GM04504 (cell line): ENCODE measurements at regions not wholly inside any gene's neighbourhood (a gene's known extent, or its start where the extent isn't known, plus 50 kb on each side); places are given as distances from the start of the nearest gene placed in this dataset.

Source experiments
- DNase-seq: peaks from one replicate; pipeline ENCODE4 v3.0.0-alpha.2; 2012; ENCODE audit warnings: low read depth

- DNase-seq: no peak
These were observed 163.6 kb downstream of the TNFSF18 start for GRCh38 chr1:172887162-172887561.

DNA sequence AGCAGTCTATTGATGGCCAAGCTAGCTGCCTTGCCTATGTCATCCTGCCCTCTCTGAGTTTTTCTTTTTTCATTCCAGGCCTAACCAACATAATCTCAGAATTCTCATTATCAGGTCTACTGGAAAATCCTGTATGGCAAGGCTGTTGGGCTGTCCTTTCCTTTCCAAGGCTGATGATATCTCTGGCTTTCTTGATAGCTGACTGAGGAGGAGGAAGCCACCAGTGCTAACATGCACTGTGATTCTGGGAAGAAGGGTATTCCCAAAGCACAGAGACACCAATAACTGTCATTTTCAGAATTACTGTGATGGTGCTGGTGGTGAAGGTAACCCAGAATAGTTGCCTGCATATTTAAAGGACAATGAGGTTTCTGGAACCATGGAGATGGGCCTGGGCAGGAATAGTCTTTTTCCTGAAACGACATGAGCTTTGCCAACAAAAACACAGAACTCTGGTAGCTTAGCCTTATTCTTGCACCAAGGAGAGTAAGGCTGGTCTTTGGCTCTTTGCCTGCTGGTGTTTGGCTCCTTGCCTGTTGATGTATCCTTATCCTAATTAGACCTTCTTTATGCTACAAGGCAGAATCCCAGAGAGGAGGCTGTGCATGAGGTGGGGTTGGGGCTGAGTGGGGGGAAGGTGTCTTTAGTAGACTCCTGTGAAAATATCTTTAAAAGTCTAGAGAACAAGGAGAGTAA, 157.4 kb downstream of the TNFSF18 start:
- no peak for DNase-seq

GRCh38 chr1:172894349-172895049, 156.2 kb downstream of the TNFSF18 start:
- DNase-seq: no peak

DNA sequence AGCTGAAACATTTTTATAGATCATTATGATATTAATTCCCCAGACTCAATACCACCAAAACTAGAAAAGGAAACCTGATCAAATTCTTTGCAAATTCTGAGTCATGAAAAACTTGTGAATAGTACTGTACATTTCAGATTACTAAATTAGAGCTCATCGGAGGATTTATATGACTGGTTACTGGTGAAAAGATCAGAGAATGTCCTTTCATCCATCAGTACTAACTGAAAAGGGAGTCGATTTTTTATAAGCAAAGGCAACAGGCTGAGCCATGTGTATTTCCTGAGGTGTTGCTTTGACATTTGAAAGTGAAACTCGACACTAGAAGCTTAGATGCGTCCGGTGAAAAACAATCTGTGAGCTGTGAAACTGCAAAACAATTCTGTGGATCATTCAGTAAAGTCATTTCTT, 155.7 kb downstream of the TNFSF18 start:
- DNase-seq: no peak

DNA sequence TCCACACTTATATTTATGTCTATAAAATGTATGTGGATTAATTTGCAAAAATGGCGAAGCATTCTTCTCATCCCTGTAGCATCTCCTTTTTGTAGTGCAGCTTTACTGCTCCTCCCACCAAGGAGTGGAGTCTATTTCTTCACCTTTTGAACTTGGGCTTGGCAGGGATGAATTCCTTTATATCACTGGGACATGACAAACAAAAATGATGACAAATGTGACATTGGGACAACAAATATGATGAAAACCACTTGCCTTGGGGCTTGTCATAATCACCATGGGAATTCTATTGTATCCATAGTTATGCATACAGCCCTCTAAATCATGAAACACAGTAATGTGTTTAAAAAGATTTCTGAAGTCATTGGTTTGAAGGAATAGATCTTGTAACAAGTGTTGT, 155.0 kb downstream of the TNFSF18 start:
- no peak for DNase-seq

GRCh38 chr1:172897738-172898137, 153.0 kb downstream of the TNFSF18 start:
- DNase-seq: no peak

DNA sequence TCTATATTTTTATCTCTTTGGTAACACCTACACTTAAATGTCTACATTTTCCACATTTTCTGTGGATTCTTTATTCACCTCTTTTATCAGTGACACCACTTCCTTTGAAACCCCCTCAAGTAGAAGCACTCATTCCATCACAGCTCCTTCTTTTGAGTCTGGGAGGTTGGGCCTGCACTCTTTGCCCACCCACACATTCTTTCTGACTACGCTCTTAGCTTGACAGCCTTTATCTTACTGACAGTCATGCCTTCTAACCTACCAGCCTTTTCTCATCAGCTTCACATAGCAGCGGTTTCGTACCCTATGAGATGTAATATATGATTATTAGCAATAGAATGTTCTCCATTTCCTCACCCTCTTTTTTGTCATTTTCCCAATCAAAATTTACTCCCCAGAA, 151.9 kb downstream of the TNFSF18 start:
- no peak for DNase-seq

GRCh38 chr1:172900376-172900997, 150.3 kb downstream of the TNFSF18 start:
- no peak for DNase-seq

DNA sequence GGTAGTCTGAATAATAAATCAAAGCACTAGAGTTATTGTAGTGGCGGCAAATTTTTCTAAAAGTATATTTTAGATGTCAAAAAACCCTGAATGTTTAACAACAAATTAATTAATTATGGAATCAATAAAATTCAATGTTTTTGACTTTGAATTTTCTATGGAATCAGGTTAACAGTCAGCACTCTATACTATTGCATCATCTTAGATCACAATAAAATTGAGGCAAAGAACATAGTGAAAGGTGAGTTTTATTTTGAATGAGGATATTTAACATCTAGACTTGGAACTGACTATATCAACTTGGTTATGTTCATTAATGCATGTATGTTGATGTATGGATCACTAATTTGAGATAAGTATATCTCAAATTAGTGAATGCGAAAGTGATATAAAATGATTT, 148.5 kb downstream of the TNFSF18 start:
- no peak for DNase-seq

DNA sequence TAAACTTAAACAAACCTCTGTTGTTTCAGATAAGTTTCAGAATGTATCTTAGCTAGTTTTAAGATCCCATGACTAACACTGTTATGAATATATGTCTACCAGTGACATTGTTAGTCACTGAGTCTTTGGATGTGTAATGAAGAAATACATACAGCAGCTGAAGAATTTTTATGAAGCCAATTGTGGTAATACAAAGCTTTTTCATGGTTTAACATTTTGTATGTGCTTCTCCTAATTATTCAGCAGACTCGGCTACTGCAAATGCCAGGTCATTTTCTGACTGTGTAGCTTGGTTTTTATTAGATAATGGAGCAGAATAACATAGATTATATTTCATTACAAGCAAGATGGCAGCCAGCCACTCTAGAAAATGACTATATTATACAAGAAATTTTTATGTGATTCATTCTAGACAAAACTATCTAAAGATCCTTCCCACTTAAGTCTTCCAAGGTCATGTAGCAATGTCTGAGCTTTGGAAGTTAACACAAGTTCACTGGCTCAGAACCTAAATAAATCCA, 147.8 kb downstream of the TNFSF18 start:
- peak; percentile 73 for DNase-seq

GRCh38 chr1:172903581-172904220, 147.0 kb downstream of the TNFSF18 start:
- no peak for DNase-seq

GRCh38 chr1:172905452-172905851, 145.3 kb downstream of the TNFSF18 start:
- no peak for DNase-seq

DNA sequence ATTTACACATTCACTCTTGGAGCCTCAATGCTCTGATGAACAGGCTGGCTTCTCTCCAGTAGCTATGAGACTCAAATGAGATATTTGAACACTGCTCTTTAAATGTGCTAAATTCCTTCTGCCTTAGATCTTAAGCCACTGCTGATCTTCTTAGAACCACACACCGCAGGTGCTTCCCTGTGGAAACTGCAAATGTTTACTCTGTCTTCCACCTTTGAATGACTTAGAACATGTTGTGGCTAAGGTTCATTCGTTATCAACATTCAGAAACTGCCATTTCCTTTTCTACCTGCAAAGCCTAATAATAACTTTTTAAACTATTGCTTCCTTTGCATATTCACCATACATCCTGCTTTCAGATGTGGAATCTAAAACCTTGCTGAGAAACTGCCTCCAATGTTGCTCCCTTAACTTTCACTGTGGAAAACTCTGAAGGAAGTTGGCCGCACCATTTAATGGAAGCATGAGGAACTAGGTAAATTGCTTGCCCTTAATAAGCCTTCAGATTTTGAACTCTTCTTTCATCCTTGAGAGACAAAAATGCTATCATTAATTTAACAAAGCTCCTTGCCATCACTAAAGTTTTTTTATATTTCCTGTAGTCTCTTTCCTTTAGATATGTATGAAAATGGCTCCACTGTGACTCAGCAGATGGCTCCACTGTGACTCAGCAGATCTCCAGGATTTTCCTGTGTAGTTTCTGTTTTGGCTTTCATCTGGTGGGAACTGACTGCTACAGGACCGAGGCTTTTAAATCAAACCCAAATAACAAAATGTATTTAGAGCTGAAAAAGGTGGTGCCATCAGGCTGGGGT, 143.8 kb downstream of the TNFSF18 start:
- peak; percentile 78 for DNase-seq

- no peak for DNase-seq
These were observed 142.9 kb downstream of the TNFSF18 start for GRCh38 chr1:172907834-172908326.

DNA sequence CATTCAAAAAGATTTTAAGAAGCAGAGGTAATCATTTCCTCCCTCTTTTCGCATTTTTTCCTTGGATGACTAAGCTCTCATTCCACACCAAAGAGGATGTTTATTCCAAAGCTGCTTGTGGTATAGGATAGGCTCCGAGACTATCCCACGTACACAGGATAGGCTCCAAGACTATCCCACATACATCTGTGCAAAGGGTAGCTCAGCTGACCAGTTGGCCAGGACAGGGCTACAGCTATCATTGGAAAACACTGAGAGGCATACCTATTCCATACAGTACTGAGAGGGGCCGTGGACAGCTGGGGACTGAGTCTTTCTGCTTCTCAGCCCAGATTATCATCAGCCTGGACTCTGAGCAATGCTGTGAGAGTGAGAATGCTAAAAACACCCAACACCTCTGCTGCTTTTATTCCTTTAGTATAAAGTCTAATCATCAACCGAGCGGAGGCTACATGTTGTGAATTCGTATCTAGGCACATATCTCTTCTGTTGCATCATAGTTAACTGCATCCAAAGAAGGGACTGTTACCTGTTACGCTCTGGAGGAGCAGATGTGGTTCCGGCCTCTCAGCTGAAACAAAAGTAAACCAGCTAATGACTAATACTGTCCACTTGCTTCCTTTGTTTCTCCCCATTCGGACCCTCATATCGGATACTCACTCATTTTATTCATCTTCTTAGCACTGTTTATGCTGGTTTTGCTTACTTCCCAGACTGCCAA, 141.0 kb downstream of the TNFSF18 start:
- peak; percentile 75 for DNase-seq

GRCh38 chr1:172912765-172913260, 137.9 kb downstream of the TNFSF18 start:
- no peak for DNase-seq

GRCh38 chr1:172914501-172915144, 136.1 kb downstream of the TNFSF18 start:
- peak; percentile 83 for DNase-seq

- DNase-seq: no peak
These were observed 135.5 kb downstream of the TNFSF18 start for GRCh38 chr1:172915271-172915670.

- DNase-seq: no peak
These were observed 134.6 kb downstream of the TNFSF18 start for GRCh38 chr1:172916116-172916515.

DNA sequence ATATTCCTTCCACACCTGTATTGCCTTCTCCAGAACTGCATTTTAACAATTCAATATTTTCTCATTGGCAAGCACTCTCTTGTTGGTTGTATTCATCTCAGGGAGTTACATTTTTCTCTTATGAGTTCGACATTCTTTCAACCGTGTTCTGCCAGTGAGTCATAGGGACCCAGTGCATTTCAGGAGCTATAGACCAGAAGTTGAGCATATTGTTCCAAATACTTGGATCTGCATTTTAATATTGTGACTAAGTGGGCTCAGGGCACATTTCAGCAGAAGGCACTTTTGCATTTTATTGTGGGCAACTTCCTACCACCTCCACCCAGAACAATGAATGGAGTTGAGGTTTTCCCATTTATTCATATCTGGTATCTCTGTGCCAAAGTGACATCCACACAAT, 132.8 kb downstream of the TNFSF18 start:
- peak; percentile 85 for DNase-seq
